Neural progenitor cell (in vitro differentiated cells): ENCODE measurements at regions not wholly inside any gene's neighbourhood (a gene's known extent, or its start where the extent isn't known, plus 50 kb on each side); places are given as distances from the start of the nearest gene placed in this dataset.

Source experiments
- EZH2 ChIP-seq: fragments of 200-600 bp; sonication (generic); IDR thresholded peaks from 2 replicates; pipeline ENCODE4 v1.6.1; 2017; ENCODE audit warnings: antibody characterized with exemption, mild to moderate bottlenecking, moderate library complexity
- TF ChIP-seq, protein P1 (sequence below): fragments of 200-600 bp; sonication (generic); IDR thresholded peaks from 2 replicates; pipeline ENCODE4 v1.5.1; 2017; ENCODE audit warnings: antibody characterized with exemption, mild to moderate bottlenecking

DNA sequence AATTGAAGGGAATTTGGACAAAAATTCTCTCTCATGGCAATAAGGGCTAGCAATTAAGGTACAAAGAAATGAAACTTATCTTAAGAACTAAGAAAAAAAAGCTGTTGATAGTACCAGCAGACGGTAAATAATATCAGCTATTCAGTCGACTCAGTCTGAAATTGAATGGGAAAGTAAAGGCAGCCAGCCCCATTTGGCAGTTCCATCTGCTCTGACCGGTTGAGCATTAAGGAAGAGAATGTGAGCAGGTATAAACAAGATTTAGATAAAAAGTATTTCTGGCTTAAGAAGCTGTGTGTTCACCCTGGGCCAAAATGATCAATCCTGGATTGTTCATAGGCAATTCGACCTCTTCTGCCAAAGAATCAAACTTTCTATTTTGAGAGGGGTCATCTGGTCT lies 154.6 kb upstream of the NPVF start:
- TF ChIP-seq, protein P1, sequence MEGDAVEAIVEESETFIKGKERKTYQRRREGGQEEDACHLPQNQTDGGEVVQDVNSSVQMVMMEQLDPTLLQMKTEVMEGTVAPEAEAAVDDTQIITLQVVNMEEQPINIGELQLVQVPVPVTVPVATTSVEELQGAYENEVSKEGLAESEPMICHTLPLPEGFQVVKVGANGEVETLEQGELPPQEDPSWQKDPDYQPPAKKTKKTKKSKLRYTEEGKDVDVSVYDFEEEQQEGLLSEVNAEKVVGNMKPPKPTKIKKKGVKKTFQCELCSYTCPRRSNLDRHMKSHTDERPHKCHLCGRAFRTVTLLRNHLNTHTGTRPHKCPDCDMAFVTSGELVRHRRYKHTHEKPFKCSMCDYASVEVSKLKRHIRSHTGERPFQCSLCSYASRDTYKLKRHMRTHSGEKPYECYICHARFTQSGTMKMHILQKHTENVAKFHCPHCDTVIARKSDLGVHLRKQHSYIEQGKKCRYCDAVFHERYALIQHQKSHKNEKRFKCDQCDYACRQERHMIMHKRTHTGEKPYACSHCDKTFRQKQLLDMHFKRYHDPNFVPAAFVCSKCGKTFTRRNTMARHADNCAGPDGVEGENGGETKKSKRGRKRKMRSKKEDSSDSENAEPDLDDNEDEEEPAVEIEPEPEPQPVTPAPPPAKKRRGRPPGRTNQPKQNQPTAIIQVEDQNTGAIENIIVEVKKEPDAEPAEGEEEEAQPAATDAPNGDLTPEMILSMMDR: no peak
- TF ChIP-seq EZH2: no peak
